ENCODE measurements at regions not wholly inside any gene's neighbourhood (a gene's known extent, or its start where the extent isn't known, plus 50 kb on each side); places are given as distances from the start of the nearest gene placed in this dataset.

DNA sequence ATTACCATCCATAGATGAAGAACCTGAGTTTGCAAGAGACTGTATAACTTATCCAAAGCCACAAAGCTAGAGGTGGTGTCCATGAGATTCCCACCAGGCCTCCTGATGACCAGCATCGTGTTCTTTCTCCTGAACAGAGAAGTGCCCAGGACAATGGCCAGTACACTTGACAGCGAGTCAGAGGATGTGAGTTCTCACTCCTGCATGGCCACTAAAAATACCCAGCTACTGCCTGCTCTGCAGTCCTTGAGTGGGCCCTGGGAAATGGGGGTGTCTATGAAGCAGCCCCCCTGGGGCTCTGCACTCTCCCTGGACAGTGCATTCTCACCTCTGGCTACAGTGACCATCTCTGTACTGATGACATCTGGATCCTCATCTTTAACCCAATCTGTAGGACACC lies 201.2 kb downstream of the RPLP1 start:
- intact Hi-C loops (cut with micrococcal nuclease), result no loop called here

DNA sequence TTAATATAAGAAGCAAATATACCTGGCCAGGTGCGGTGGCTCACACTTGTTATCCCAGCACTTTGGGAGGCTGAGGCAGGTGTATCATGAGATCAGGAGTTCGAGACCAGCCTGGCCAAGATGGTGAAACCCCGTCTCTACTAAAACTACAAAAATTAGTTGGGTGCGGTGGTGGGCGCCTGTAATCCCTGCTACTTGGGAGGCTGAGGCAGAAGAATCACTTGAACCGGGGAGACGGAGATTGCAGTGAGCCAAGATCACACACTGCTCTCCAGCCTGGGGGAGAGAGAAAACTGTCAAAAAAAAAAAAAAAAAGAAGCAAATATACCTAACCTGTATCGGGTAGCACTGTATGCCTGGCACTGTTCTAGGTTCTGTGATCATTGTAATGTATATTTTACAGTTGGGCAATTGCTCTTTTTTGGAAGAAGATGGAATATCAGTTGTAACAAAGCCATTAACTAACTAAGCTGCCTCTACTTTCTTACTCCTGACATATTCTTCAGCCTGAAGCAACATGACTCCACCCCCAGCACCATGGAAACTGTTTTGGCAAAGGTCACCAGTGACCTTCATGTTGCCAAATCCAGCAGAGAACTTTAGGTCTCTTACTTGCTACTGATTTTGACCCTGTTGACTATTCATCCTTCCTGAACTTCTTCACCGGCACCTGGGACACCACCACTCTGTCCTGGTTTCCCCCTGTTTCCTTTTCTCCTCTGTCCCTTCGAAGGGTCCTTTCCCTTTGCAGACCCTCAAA lies 203.8 kb downstream of the RPLP1 start:
- intact Hi-C loops (cut with micrococcal nuclease), result no loop called here

DNA sequence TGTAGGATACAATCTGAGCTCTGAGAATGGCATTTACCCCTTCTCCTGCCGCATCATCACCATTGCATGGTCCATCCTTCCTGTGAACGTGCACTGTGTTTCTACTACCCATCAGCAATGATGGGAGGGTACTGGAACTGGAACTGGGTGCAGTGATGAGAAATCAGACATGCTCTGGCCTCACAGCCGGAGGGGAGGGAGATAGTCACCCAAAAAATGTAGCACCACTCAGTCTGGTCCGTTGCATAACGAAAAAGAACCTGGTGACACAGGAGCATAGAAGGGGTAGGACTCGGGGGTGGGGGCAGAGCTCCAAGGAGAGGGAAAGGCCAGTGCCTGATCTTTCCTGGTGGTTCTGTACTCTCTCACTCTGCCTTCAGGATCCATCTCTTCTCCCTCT lies 205.0 kb downstream of the RPLP1 start:
- intact Hi-C loops (cut with micrococcal nuclease), result no loop called here

GRCh38 chr15:69658411-69658945 lies 205.9 kb downstream of the RPLP1 start:
- intact Hi-C loops (cut with micrococcal nuclease), result no loop called here

GRCh38 chr15:69659454-69660050 lies 206.9 kb downstream of the RPLP1 start:
- intact Hi-C loops (cut with micrococcal nuclease), result no loop called here

GRCh38 chr15:69660114-69660513 lies 207.5 kb downstream of the RPLP1 start:
- intact Hi-C loops (cut with micrococcal nuclease), result no loop called here

DNA sequence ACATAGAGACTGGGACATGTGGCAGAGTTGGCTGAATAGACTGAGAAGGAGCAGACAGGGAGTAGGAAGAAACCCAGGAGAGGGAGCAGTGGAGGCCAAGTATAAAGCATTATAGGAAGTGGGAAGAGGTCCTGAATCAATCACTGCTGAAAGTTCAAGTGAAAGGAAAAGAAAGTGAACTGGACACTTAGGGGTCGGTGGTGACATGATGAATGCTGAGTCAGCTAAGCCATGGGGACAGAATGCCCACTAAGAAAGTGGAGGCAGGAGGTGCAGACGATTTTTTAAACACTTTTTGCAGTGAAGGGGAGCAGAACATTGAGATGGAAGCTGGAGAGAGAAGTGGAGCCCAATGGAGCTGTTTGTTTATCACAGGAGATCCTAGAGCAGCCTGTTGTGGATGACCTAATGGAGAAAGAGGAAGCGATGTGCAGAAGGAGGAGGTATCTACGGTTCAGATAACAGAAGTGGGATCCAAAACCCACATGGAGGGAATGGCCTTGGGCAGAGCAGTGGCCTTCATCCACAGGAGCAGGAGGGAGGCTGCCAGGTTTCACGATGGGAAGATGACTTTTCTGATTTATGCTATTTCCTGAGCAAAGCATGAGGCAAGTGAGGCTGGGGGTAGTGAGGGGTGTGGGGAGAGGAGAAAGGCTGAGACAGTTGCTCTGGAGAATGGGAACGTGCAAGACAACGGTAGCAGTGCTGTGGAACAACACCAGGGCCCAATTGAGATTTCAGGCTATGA lies 208.2 kb downstream of the RPLP1 start:
- intact Hi-C loops (cut with micrococcal nuclease), result no loop called here

DNA sequence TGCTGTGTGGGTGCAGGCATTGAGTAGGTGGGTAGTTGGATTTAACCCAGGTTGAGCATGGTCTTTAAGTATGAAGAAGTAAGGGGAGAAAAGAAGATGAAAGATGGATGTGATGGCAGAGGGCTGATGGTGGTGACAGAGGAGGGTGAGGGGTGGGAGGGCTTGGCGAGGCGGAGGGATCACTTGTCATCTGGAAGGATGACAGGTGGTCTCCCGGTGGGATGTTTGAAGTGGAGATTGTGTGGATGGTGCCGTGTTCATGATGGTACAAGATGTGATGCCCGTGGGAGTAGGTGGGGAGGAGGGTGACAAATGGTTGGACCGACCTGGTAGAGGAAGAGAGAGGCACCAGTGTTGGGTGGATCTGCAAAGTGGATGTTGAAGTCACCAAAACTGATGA lies 208.8 kb downstream of the RPLP1 start:
- intact Hi-C loops (cut with micrococcal nuclease), result no loop called here

GRCh38 chr15:69661871-69662644 lies 209.4 kb downstream of the RPLP1 start:
- intact Hi-C loops (cut with micrococcal nuclease), result no loop called here

DNA sequence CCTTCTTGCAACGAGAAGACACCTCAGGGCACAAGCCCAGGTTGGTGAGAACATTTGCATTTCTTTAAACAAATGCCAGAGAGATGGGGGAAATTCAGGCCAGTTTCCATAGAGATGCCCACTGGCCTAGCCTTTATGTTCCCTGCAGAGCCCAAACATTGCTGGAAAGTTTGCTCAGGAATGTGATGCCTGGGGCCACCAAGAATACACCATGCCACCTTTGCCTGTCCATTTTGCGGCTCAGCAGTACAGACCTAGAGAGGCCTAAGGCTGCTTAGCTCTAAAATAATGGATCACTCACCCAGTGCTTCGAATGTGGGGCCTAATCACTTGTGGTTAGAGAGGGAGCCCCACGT lies 210.0 kb downstream of the RPLP1 start:
- intact Hi-C loops (cut with micrococcal nuclease), result no loop called here

DNA sequence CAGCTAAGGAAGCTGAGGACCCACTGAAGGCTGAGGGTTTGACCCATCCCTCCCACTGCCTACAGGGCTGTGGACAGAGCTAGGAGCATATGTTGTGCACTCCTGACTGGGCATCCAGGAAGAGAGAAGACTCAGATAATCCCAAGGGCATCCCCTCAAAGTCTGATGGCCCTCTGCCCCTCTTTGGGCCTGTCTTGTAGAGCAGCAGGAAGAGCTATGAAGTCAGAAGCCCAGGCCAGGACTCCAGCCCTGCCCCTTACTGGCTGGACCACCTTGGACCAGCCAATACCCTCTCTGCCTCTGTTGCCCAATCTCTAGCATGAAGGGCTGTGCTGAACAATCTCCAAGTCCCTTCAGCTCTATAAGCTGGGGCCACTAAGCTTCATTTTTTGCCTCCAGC lies 210.8 kb downstream of the RPLP1 start:
- intact Hi-C loops (cut with micrococcal nuclease), result no loop called here

DNA sequence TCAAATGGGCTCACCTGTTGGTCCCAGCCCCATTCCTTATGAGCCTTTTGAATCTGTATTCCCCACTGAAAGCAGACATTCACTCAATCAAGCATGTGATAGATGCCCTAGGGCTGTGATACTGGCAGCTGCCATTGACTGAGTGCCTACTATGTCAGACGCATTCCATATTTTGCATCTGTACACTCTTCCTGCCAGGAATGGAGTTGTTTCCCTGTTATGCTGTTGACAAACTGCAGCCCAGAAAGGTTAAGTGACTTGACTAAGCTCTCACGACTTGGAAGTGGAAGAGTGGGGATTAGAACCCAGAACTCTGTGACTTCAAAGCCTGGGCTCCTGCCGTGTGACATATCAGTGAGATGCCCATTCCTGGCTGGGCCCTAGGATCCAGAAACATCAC lies 211.4 kb downstream of the RPLP1 start:
- intact Hi-C loops (cut with micrococcal nuclease), result no loop called here

GRCh38 chr15:69664572-69665571 lies 212.3 kb downstream of the RPLP1 start:
- intact Hi-C loops (cut with micrococcal nuclease), result loop anchor here (5.0 kb wide), 1 partner anchor 47 kb away; no protein-coding TSS in a partner anchor

- intact Hi-C loops (cut with micrococcal nuclease), result loop anchor here (5.0 kb wide), 1 partner anchor 47 kb away; no protein-coding TSS in a partner anchor
These were observed 213.1 kb downstream of the RPLP1 start for GRCh38 chr15:69665641-69666111.

GRCh38 chr15:69666441-69666882 lies 213.8 kb downstream of the RPLP1 start:
- intact Hi-C loops (cut with micrococcal nuclease), result loop anchor here (5.0 kb wide), 1 partner anchor 46 kb away; no protein-coding TSS in a partner anchor

DNA sequence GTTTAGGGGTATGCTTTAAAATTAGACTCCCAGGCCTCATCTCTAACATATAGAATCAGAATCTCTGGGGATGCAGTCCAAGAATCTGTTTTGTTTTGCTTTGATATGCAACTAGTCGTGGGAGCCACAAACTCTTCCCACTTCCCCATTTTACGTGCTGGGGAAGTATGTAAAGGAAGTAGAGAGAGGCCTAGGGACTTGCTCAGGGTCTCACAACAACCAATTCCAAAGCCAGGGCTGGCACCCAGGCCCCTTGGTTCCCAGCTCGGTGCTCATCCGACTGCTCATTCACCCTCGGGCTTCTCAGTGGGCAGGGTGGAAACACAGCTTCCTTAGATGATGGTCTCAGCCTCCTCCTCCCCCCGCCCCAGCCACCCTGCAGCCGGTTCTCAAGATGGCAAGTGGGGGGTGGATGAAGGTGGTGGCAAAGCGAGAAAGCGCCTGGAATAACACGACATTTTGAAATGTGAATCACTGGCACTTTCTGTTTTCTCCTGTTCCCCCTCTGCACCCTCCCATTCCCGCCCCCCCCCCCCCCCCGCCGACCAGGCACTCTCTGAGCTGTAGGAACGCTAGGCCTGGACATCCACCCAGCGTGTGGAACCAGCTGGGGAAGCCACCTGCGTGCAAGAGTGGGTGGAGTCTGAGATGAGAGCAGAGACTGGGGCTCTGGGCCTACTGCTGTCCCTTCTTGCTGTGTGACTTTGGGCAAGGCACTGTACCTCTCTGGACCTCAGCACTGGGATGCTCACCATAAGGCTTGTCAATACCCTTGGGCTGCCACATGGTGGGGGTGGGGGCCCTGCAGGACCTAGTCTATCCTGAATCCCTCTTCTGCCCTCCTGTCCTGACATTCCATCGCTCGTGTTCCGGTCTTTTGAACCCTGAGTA lies 214.5 kb downstream of the RPLP1 start:
- intact Hi-C loops (cut with micrococcal nuclease), result loop anchor here (5.0 kb wide), 1 partner anchor 45 kb away; no protein-coding TSS in a partner anchor

DNA sequence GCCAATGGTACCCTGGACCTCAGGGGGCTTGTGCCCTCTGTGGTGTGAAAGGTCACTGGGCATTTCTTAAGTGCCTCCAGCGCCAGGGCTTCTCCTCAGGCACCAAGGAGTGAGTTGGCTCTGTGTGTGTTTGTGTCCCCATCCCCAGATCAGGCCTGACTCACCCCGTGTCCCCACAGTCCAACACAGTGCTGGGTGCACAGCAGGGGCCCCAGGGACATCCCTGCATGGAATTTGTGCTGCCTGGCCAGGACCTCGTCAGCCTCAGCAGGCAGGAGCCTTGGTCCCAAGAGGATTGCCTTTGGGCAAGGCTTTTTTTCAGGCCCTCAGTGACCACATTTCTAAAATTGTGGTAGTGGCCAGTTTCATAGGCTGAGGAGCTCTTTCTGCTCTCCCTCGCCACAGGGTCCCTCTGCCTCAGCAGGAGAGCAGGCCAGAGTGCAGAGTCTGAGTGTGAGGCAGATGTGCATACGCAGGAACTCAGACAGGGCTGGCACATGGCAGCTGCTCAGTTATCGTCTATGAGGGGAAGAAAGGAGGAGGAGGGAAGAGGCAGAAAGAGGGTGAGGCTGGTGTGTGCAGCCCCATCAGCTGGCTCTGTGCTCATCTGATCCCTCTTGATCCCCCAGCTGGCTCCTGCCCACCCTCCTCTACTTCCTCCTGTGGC lies 215.6 kb downstream of the RPLP1 start:
- intact Hi-C loops (cut with micrococcal nuclease), result loop anchor here (5.0 kb wide), 1 partner anchor 44 kb away; no protein-coding TSS in a partner anchor

- intact Hi-C loops (cut with micrococcal nuclease), result loop anchor here (5.0 kb wide), 1 partner anchor 43 kb away; no protein-coding TSS in a partner anchor
These were observed 216.3 kb downstream of the RPLP1 start for GRCh38 chr15:69668963-69669362.
